K562 (cell line): ENCODE measurements at regions not wholly inside any gene's neighbourhood (a gene's known extent, or its start where the extent isn't known, plus 50 kb on each side); places are given as distances from the start of the nearest gene placed in this dataset.

Source experiments
- ATAC-seq: fragments of 200-7000 bp; cut with Tn5 transposase; 3 replicates; pipeline ENCODE4 v1.9.1; 2020; ENCODE audit warnings: moderate library complexity
- BruUV-seq: library from RNA; stranded (reverse); fragments of 400-500 nt; replicated peaks from 2 replicates; lab custom pipeline; 2021; lab: Mats Ljungman, UMichigan
- CTCF ChIA-PET: fragments of 300-600 bp; formaldehyde crosslinking; extraction: SDS; loops from one replicate; lab custom pipeline; 2021; ENCODE audit warnings: low intra/inter-chr PET ratio; lab: Yijun Ruan, JAX
- POLR2A ChIA-PET: fragments of 300-600, 350-650 bp; sonication (Branson Sonifier 250); formaldehyde crosslinking; extraction: SDS; loops from one replicate; lab custom pipeline; 2021; ENCODE audit warnings: antibody characterized with exemption, inconsistent platforms; lab: Yijun Ruan, JAX
- DNase-seq, 4 experiments: peaks; one replicate each; pipeline versions ENCODE4 v3.0.0 to v3.0.0-alpha.2; 2011 to 2018; ENCODE audit warnings: low spot score in 3 of 4, mixed read lengths in 3 of 4; ENCODE audit errors: extremely low read depth in 1 of 4
- FAIRE-seq: peaks from 2 replicates; lab custom pipeline; 2011; peaks lifted over from hg19 to GRCh38; lab: Jason Lieb, UNC
- H2AFZ ChIP-seq: 2 replicates; pipeline ENCODE4 v1.6.0; 2011; ENCODE audit warnings: low read depth, low read length, control low read depth, inconsistent platforms
- H3K27ac ChIP-seq: fragments of 200-600 bp; 3 replicates; pipeline ENCODE4 v1.8.0; 2011; ENCODE audit warnings: low read depth, mild to moderate bottlenecking, control low read depth, inconsistent platforms, low read length, moderate library complexity, mixed read lengths; ENCODE audit errors: extremely low read depth
- H3K27me3 ChIP-seq, 2 experiments: fragments of 300-600 bp in 1 of 2; 2 replicates in 1 of 2; 3 replicates in 1 of 2; pipeline versions ENCODE4 v1.6.0 to v1.8.0; 2011; ENCODE audit warnings: inconsistent platforms in 2 of 2, low read length in 2 of 2, mild to moderate bottlenecking in 1 of 2, mixed read lengths in 1 of 2, moderate library complexity in 1 of 2; ENCODE audit not compliant: control insufficient read depth in 2 of 2, insufficient read depth in 2 of 2
- H3K36me3 ChIP-seq: fragments of 300-600 bp; 3 replicates; pipeline ENCODE4 v1.8.0; 2011; ENCODE audit warnings: mild to moderate bottlenecking, low read length, inconsistent platforms; ENCODE audit not compliant: control insufficient read depth, insufficient read depth
- H3K4me1 ChIP-seq, 2 experiments: fragments of 200-600 bp in 1 of 2; replicated peaks in 1 of 2; 2 replicates in 1 of 2; 3 replicates in 1 of 2; pipeline versions ENCODE4 v1.5.1 to v1.8.0; 2011; ENCODE audit warnings: inconsistent platforms in 2 of 2, low read length in 2 of 2, mild to moderate bottlenecking in 1 of 2, mixed read lengths in 1 of 2, moderate library complexity in 1 of 2; ENCODE audit not compliant: control insufficient read depth in 2 of 2, insufficient read depth in 2 of 2
- H3K4me2 ChIP-seq: 2 replicates; pipeline ENCODE4 v1.6.1; 2011; ENCODE audit warnings: low read length, control low read depth, inconsistent platforms, mixed read lengths; ENCODE audit not compliant: insufficient read depth
- H3K4me3 ChIP-seq: fragments of 200-600 bp; sonication (generic), shearing (Covaris generic); 2 replicates; pipeline ENCODE4 v1.5.1; 2016; ENCODE audit warnings: control low read depth, inconsistent platforms
- H3K79me2 ChIP-seq: fragments of 200-600 bp; 3 replicates; pipeline ENCODE4 v1.8.0; 2011; ENCODE audit warnings: low read length, inconsistent platforms; ENCODE audit not compliant: control insufficient read depth, insufficient read depth
- H3K9ac ChIP-seq, 2 experiments: 2 replicates each; pipeline versions ENCODE4 v1.6.0 to v1.6.1; 2011; ENCODE audit warnings: low read depth in 2 of 2, low read length in 2 of 2, control low read depth in 1 of 2, inconsistent platforms in 1 of 2, mild to moderate bottlenecking in 1 of 2, mixed read lengths in 1 of 2; ENCODE audit not compliant: insufficient read depth in 1 of 2
- H3K9me1 ChIP-seq: one replicate; pipeline ENCODE4 v1.6.0; 2011; ENCODE audit warnings: inconsistent platforms, mild to moderate bottlenecking, low read length, moderate library complexity; ENCODE audit not compliant: control insufficient read depth, insufficient read depth
- H3K9me3 ChIP-seq: replicated peaks from 2 replicates; pipeline ENCODE4 v1.5.1; 2011; ENCODE audit warnings: low read depth, low read length, inconsistent platforms; ENCODE audit not compliant: control insufficient read depth, insufficient read depth
- H4K20me1 ChIP-seq: replicated peaks from 2 replicates; pipeline ENCODE4 v1.6.1; 2011; ENCODE audit warnings: low read length, inconsistent platforms, mixed read lengths; ENCODE audit not compliant: control insufficient read depth, insufficient read depth
- ATF6 ChIP-seq: sonication (generic); formaldehyde crosslinking; IDR thresholded peaks from 2 replicates; pipeline ENCODE4 v1.4.0; 2020; ENCODE audit warnings: mild to moderate bottlenecking, missing genetic modification reagents
- FIP1L1 ChIP-seq: fragments of 200-400 bp; formaldehyde crosslinking; IDR thresholded peaks from 2 replicates; pipeline ENCODE4 v1.6.1; 2018; ENCODE audit warnings: mild to moderate bottlenecking, low read depth, low read length; ENCODE audit not compliant: poor library complexity, severe bottlenecking
- HDGF ChIP-seq: fragments of 450-650 bp; IDR thresholded peaks from 2 replicates; pipeline ENCODE4 v1.6.1; 2016
- HNRNPK ChIP-seq: fragments of 200-400 bp; formaldehyde crosslinking; IDR thresholded peaks from one replicate; pipeline ENCODE4 v1.6.1; 2018; ENCODE audit warnings: mild to moderate bottlenecking, low read depth, low read length; ENCODE audit not compliant: poor library complexity, severe bottlenecking
- MEIS2 ChIP-seq: fragments of 450-650 bp; IDR thresholded peaks from 2 replicates; pipeline ENCODE4 v1.6.1; 2014; ENCODE audit warnings: mild to moderate bottlenecking; ENCODE audit not compliant: partially characterized antibody
- POLR2B ChIP-seq: fragments of 450-650 bp; IDR thresholded peaks from 2 replicates; pipeline ENCODE4 v1.6.1; 2018; ENCODE audit warnings: low read depth; ENCODE audit not compliant: partially characterized antibody
- RHOXF2B ChIP-seq: fragments of 250-450 bp; sonication (Bioruptor Pico); conservative IDR thresholded peaks from 2 replicates; pipeline ENCODE4 v1.5.1; 2021
- SAFB2 ChIP-seq: fragments of 200-400 bp; formaldehyde crosslinking; IDR thresholded peaks from 2 replicates; pipeline ENCODE4 v1.6.1; 2018; ENCODE audit warnings: borderline replicate concordance, low read length, low read depth, moderate library complexity; ENCODE audit not compliant: severe bottlenecking
- SMARCB1 ChIP-seq: IDR thresholded peaks from 2 replicates; pipeline ENCODE4 v1.6.1; 2011; ENCODE audit warnings: improper control_type of control experiment, low read depth; ENCODE audit not compliant: insufficient read length
- ZBTB11 ChIP-seq, 3 experiments: fragments of 200-800 bp in 1 of 3; fragments of 250-450 bp in 1 of 3; fragments of 450-650 bp in 1 of 3; sonication (Bioruptor Pico) in 1 of 3; sonication (Bioruptor generic) in 1 of 3; formaldehyde crosslinking in 1 of 3; IDR thresholded peaks; 2 replicates each; pipeline versions ENCODE4 v1.6.1 to v1.8.0; 2016 to 2022; ENCODE audit warnings: mild to moderate bottlenecking in 2 of 3, missing genetic modification characterization in 2 of 3, missing compliant biosample characterization in 1 of 3, moderate library complexity in 1 of 3
- ZNF347 ChIP-seq: fragments of 450-650 bp; formaldehyde crosslinking; IDR thresholded peaks from 2 replicates; pipeline ENCODE4 v1.4.0; 2020; ENCODE audit warnings: low read depth, mild to moderate bottlenecking, moderate library complexity
- ZNF57 ChIP-seq: fragments of 450-650 bp; formaldehyde crosslinking; IDR thresholded peaks from 2 replicates; pipeline ENCODE4 v1.4.0; 2020; ENCODE audit warnings: mild to moderate bottlenecking, moderate library complexity
- ZNF780A ChIP-seq: fragments of 250-450 bp; sonication (Bioruptor Pico); IDR thresholded peaks from 2 replicates; pipeline ENCODE4 v1.5.0; 2021; ENCODE audit warnings: mild to moderate bottlenecking
- whole genome bisulfite sequencing: fragments of 100-300 bp; shearing (Covaris generic); methylation state at CpG from one replicate; pipeline ENCODE4 v1.1.6; 2016; ENCODE audit warnings: low coverage, mixed read lengths; ENCODE audit not compliant: insufficient coverage; ENCODE audit errors: missing lambda C conversion rate; 5-methylcytosine and 5-hydroxymethylcytosine counted together
- in situ Hi-C: fragments of 300-500 bp; cut with MboI; formaldehyde crosslinking; loops from 4 replicates; pipeline ENCODE4 v1.15.0; 2018; ENCODE audit warnings: inconsistent platforms, mixed read lengths
- intact Hi-C: fragments of 100-400 bp; cut with micrococcal nuclease; formaldehyde crosslinking; loops from 2 replicates; pipeline ENCODE4 v1.14.2; 2022
- TF ChIP-seq, protein P1 (sequence below): fragments of 250-450 bp; sonication (Bioruptor Pico); IDR thresholded peaks from 2 replicates; pipeline ENCODE4 v1.5.0; 2021; ENCODE audit warnings: mild to moderate bottlenecking, moderate library complexity

DNA sequence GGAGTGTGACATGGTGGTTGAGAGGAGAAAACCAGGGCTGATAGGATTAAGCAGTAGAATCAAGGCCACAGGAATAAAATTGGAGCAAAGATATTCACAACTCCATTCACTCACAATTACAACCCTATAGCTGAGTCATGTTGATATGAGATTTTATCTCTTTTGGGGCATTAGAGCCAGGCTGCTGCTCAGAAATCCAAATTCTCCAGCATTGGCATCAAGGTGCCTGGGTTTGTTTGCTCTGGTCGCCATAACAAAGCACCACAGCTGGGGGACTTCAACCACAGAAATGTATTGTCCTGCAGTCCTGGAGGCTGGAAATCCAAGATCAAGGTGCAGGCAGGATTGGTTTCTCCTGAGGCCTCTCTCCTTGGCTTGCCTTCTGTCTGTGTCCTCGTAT, 52.5 kb upstream of the GRB10 start:
- POLR2A ChIA-PET: interaction anchor here (0.6 kb wide), 1 partner anchor 177 kb away, joined by 3 read pairs; no protein-coding TSS in a partner anchor
- FAIRE-seq (no peak), DNase-seq (no peak), ATAC-seq (no peak)
- Histone ChIP-seq H3K27ac (no peak overlapping the region), H3K4me1 (no peaks in the 10 kb centered on the region), H3K9me3 (no peaks in the 10 kb centered on the region), H3K27me3 (peaks cover 52 to 75% of the 10 kb centered on the region in 2 experiments), H3K9ac (no peak overlapping the region), H3K36me3 (no peaks in the 10 kb centered on the region), H3K79me2 (no peaks in the 10 kb centered on the region), H3K4me3 (no peak overlapping the region), H3K4me2 (no peak overlapping the region), H2AFZ (no peak overlapping the region), H4K20me1 (peaks cover 3% of the 10 kb centered on the region; the same call in 1 of the 2 replicates), H3K9me1 (no peaks in the 10 kb centered on the region)
- CTCF ChIA-PET: no interaction called here
- intact Hi-C loops (no loop called here), in situ Hi-C loops (no loop called here)
- 4% methylated on average over 2 of the region's 2 CpGs for WGBS
- no TSS peak for BruUV-seq
- TF ChIP-seq ZNF347 (CRISPR knock-in tag): no peak
- no peak for TF ChIP-seq ZBTB11 (CRISPR knock-in tag; IDR thresholded peaks at IDR 0.05)
- TF ChIP-seq SMARCB1: no peak
- TF ChIP-seq SAFB2: no peak
- TF ChIP-seq ZNF780A (CRISPR knock-in tag): no peak
- no peak for TF ChIP-seq HDGF
- TF ChIP-seq, protein P1, sequence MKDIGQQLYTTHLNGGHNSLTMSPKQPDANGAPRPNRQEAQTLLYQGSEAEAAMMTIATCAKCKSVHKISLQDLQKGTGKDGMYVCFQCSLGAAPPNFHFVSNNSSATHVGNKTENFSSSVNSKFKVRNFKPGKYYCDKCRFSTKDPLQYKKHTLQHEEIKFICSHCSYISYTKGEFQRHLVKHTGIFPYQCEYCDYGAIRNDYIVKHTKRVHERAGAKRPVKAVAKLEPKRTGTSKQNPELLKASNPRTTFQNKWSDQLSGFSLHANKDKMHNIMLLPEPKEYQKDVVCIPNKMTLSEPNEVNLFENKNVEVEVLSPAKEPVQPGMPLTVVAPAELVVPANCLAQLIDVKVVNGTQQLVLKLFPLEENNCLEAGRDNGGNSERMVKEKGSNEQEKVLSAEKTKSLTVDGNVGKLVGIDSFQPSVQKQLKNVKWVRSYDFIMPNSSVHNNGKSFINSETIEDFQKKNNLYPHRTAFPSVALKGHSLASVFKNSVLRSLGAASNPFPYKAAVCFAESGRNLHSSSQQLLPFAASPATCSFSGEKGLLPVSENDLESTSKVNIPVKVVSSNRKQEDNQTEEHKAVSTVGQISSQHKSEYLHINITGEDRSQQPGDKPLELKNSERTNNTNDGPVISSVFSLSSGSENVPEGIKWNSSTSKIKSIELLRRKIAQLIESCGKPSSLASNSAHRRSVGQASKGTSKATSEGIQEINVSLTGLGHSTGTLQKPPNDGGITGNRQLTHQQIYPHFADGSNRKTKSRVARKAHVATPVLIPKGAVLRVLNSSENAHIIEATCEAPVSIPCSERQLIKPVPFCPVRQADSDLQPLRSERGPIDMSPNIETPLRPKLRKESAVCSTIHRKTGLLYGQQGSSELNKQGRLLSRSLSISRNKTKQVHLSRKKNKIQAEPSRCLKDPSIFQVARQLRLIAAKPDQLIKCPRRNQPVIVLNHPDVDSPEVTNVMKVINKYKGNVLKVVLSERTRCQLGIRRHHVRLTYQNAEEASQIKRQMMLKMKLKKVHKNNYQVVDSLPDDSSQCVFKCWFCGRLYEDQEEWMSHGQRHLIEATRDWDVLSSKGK: no peak
- TF ChIP-seq POLR2B: no peak
- no peak for TF ChIP-seq FIP1L1
- TF ChIP-seq ATF6 (CRISPR knock-in tag): no peak
- TF ChIP-seq HNRNPK: no peak
- TF ChIP-seq MEIS2: no peak
- no peak for TF ChIP-seq RHOXF2B
- no peak for TF ChIP-seq ZNF57
